Mesendoderm (in vitro differentiated cells): ENCODE measurements at regions not wholly inside any gene's neighbourhood (a gene's known extent, or its start where the extent isn't known, plus 50 kb on each side); places are given as distances from the start of the nearest gene placed in this dataset.

Source experiments
- DNase-seq: peaks from one replicate; pipeline ENCODE4 v3.0.0; 2013
- H2AK5ac ChIP-seq: 2 replicates; pipeline ENCODE4 v1.6.1; 2013; ENCODE audit warnings: low read length, inconsistent platforms
- H2BK120ac ChIP-seq: 2 replicates; pipeline ENCODE4 v1.6.1; 2013; ENCODE audit warnings: low read depth, mild to moderate bottlenecking, low read length, moderate library complexity, mixed read lengths
- H2BK15ac ChIP-seq: replicated peaks from 2 replicates; pipeline ENCODE4 v1.6.1; 2013; ENCODE audit warnings: low read depth, mild to moderate bottlenecking, moderate library complexity
- H2BK5ac ChIP-seq: 2 replicates; pipeline ENCODE4 v1.6.1; 2013; ENCODE audit warnings: low read length, inconsistent platforms
- H3K18ac ChIP-seq: 2 replicates; pipeline ENCODE4 v1.6.1; 2013; ENCODE audit warnings: mild to moderate bottlenecking, low read length, mixed read lengths
- H3K23ac ChIP-seq: one replicate; pipeline ENCODE4 v1.6.1; 2013; ENCODE audit warnings: low read length
- H3K27ac ChIP-seq: 2 replicates; pipeline ENCODE4 v1.5.1; 2013; ENCODE audit warnings: low read depth, mild to moderate bottlenecking, inconsistent platforms, low read length, moderate library complexity
- H3K27me3 ChIP-seq: 2 replicates; pipeline ENCODE4 v1.6.1; 2013; ENCODE audit warnings: low read length, control low read depth, mild to moderate bottlenecking, inconsistent platforms; ENCODE audit not compliant: insufficient read depth, poor library complexity
- H3K36me3 ChIP-seq: 2 replicates; pipeline ENCODE4 v1.6.1; 2013; ENCODE audit warnings: low read length, inconsistent platforms; ENCODE audit not compliant: control insufficient read depth, insufficient read depth
- H3K4ac ChIP-seq: one replicate; pipeline ENCODE4 v1.6.1; 2013; ENCODE audit warnings: low read depth, mild to moderate bottlenecking, low read length, moderate library complexity
- H3K4me1 ChIP-seq: 2 replicates; pipeline ENCODE4 v1.6.1; 2013; ENCODE audit warnings: low read depth, low read length, inconsistent platforms; ENCODE audit not compliant: control insufficient read depth
- H3K4me2 ChIP-seq: 2 replicates; pipeline ENCODE4 v1.6.1; 2013; ENCODE audit warnings: low read length
- H3K4me3 ChIP-seq: 2 replicates; pipeline ENCODE4 v1.5.1; 2013; ENCODE audit warnings: mild to moderate bottlenecking, low read length
- H3K56ac ChIP-seq: one replicate; pipeline ENCODE4 v1.6.1; 2013; ENCODE audit warnings: low read length
- H3K79me1 ChIP-seq: 2 replicates; pipeline ENCODE4 v1.6.1; 2013; ENCODE audit warnings: low read length, inconsistent platforms
- H3K79me2 ChIP-seq: 2 replicates; pipeline ENCODE4 v1.6.1; 2013; ENCODE audit warnings: mild to moderate bottlenecking, low read length; ENCODE audit not compliant: control insufficient read depth, insufficient read depth
- H3K9ac ChIP-seq: 2 replicates; pipeline ENCODE4 v1.6.1; 2013; ENCODE audit warnings: low read length, inconsistent platforms
- H4K5ac ChIP-seq: one replicate; pipeline ENCODE4 v1.6.1; 2013; ENCODE audit warnings: low read length
- H4K8ac ChIP-seq: one replicate; pipeline ENCODE4 v1.6.1; 2013; ENCODE audit warnings: low read depth, mild to moderate bottlenecking, control low read depth, low read length, moderate library complexity
- WGBS: extraction: QIAGEN DNeasy Blood & Tissue Kit; methylation state at CpG from one replicate; pipeline ENCODE4 v1.1.7; 2013; ENCODE audit warnings: low lambda C conversion rate, missing lambda C conversion rate; ENCODE audit not compliant: insufficient coverage; ENCODE audit errors: extremely low coverage; 5-methylcytosine and 5-hydroxymethylcytosine counted together

DNA sequence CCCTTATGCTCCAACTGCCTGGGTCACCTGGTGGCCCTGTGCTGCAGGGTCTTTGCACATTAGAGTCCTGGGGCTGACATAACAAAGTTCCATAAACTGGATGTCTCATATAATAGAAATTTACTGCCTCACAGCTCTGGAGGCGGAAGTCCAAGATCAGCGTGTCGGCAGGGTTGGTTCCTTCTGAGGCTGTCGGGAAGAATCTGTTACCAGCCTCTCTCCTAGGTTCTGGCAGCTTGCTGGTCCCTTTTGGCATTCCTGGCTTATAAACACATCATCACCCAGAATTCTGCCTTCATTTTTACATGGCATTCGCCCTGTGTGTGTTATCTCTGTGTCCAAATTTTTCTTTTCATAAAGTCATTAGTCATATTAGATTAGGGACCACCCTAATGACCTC is 170.5 kb downstream of the NDUFA10 start:
- H3K27me3 ChIP-seq, result no peaks in the 10 kb centered on the region
- no peak overlapping the region for H3K27ac ChIP-seq
- no peaks in the 10 kb centered on the region for H3K4me1 ChIP-seq
- H3K79me1 ChIP-seq, result no peaks in the 10 kb centered on the region
- H2BK120ac ChIP-seq, result no peak overlapping the region
- no CpG with 5 or more reads among the region's 5 CpGs for WGBS
- no peak for DNase-seq
- H3K4me2 ChIP-seq, result no peak overlapping the region
- no peak overlapping the region for H3K23ac ChIP-seq
- H2BK5ac ChIP-seq, result no peak overlapping the region
- H3K4me3 ChIP-seq, result no peak overlapping the region
- H2AK5ac ChIP-seq, result no peak overlapping the region
- no peak overlapping the region for H4K8ac ChIP-seq
- H3K18ac ChIP-seq, result no peak overlapping the region
- no peak overlapping the region for H3K9ac ChIP-seq
- H3K4ac ChIP-seq, result no peak overlapping the region
- no peak overlapping the region for H2BK15ac ChIP-seq
- H3K79me2 ChIP-seq, result no peaks in the 10 kb centered on the region
- no peak overlapping the region for H3K56ac ChIP-seq
- H3K36me3 ChIP-seq, result no peaks in the 10 kb centered on the region
- no peak overlapping the region for H4K5ac ChIP-seq

- Histone ChIP-seq H3K79me1 (no peaks in the 10 kb centered on the region), H3K18ac (no peak overlapping the region), H3K4me3 (no peak overlapping the region), H4K5ac (no peak overlapping the region), H2BK5ac (no peak overlapping the region), H2BK120ac (no peak overlapping the region), H3K27me3 (no peaks in the 10 kb centered on the region), H3K79me2 (no peaks in the 10 kb centered on the region), H3K23ac (no peak overlapping the region), H3K4ac (no peak overlapping the region), H4K8ac (no peak overlapping the region), H3K27ac (no peak overlapping the region), H2AK5ac (no peak overlapping the region), H3K56ac (no peak overlapping the region), H3K4me2 (no peak overlapping the region), H3K36me3 (no peaks in the 10 kb centered on the region), H2BK15ac (no peak overlapping the region), H3K4me1 (no peaks in the 10 kb centered on the region), H3K9ac (no peak overlapping the region)
- DNase-seq, result no peak
- no CpG with 5 or more reads among the region's 8 CpGs for WGBS
Measured at GRCh38 chr2:239853706-239854327, 171.3 kb downstream of the NDUFA10 start.

DNA sequence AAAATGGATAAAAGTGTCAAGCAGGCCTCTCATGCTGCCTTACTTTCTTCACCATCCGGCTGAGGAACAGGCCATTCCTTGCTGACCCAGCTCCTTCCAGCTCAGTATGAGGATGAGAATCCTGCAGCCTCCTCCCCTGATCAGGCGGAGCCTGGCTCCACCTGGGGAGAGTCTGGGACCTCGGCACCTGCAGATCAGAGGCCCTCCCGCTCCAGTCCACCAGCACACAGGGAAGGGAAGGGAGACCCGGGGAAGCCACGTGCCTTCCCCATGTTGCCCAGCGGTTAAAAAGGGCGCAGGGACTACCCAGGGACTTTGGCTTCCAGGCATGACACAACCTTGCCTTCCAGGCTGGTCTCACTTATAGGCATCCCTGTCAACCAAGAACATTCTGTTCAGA is 172.0 kb downstream of the NDUFA10 start:
- H2BK5ac ChIP-seq, result no peak overlapping the region
- H3K4me1 ChIP-seq, result no peaks in the 10 kb centered on the region
- no peak overlapping the region for H3K4me2 ChIP-seq
- no peak overlapping the region for H3K4me3 ChIP-seq
- H2BK15ac ChIP-seq, result no peak overlapping the region
- no peaks in the 10 kb centered on the region for H3K79me1 ChIP-seq
- no peak overlapping the region for H4K8ac ChIP-seq
- no peak overlapping the region for H3K56ac ChIP-seq
- no peak overlapping the region for H3K23ac ChIP-seq
- no peak for DNase-seq
- H3K79me2 ChIP-seq, result no peaks in the 10 kb centered on the region
- H3K9ac ChIP-seq, result no peak overlapping the region
- no CpG with 5 or more reads among the region's 8 CpGs for WGBS
- H2BK120ac ChIP-seq, result no peak overlapping the region
- no peaks in the 10 kb centered on the region for H3K36me3 ChIP-seq
- no peak overlapping the region for H3K18ac ChIP-seq
- H3K4ac ChIP-seq, result no peak overlapping the region
- H3K27ac ChIP-seq, result no peak overlapping the region
- no peaks in the 10 kb centered on the region for H3K27me3 ChIP-seq
- no peak overlapping the region for H4K5ac ChIP-seq
- no peak overlapping the region for H2AK5ac ChIP-seq

DNA sequence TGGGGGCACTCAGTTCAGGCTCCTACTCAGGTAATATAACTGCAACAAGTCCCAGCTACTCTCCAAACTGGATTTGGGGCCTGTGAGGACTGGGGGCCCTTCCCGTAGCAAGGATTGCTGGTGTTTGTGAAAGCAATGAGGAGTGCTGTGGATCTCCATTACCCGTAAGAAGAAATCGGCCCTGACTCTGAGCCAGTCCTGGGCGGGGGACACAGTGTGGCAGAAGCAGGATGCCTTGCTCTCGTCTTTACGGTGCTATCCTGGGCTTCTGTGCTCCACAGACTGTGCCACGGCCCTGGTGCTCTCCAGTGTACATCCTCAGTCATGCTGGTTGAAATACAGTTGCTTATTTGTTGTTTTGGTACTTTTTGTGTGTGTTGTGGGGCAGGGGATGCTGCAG is 172.9 kb downstream of the NDUFA10 start:
- WGBS, result no CpG with 5 or more reads among the region's 7 CpGs
- no peaks in the 10 kb centered on the region for H3K36me3 ChIP-seq
- no peak overlapping the region for H3K4me3 ChIP-seq
- no peak overlapping the region for H2AK5ac ChIP-seq
- H4K5ac ChIP-seq, result no peak overlapping the region
- H3K79me1 ChIP-seq, result no peaks in the 10 kb centered on the region
- H3K4me1 ChIP-seq, result no peaks in the 10 kb centered on the region
- no peak overlapping the region for H3K9ac ChIP-seq
- H3K56ac ChIP-seq, result no peak overlapping the region
- no peak overlapping the region for H2BK15ac ChIP-seq
- no peak for DNase-seq
- no peak overlapping the region for H3K4me2 ChIP-seq
- H3K27me3 ChIP-seq, result no peaks in the 10 kb centered on the region
- H3K27ac ChIP-seq, result no peak overlapping the region
- H2BK5ac ChIP-seq, result no peak overlapping the region
- H3K79me2 ChIP-seq, result no peaks in the 10 kb centered on the region
- H3K23ac ChIP-seq, result no peak overlapping the region
- no peak overlapping the region for H2BK120ac ChIP-seq
- no peak overlapping the region for H4K8ac ChIP-seq
- H3K18ac ChIP-seq, result no peak overlapping the region
- no peak overlapping the region for H3K4ac ChIP-seq

DNA sequence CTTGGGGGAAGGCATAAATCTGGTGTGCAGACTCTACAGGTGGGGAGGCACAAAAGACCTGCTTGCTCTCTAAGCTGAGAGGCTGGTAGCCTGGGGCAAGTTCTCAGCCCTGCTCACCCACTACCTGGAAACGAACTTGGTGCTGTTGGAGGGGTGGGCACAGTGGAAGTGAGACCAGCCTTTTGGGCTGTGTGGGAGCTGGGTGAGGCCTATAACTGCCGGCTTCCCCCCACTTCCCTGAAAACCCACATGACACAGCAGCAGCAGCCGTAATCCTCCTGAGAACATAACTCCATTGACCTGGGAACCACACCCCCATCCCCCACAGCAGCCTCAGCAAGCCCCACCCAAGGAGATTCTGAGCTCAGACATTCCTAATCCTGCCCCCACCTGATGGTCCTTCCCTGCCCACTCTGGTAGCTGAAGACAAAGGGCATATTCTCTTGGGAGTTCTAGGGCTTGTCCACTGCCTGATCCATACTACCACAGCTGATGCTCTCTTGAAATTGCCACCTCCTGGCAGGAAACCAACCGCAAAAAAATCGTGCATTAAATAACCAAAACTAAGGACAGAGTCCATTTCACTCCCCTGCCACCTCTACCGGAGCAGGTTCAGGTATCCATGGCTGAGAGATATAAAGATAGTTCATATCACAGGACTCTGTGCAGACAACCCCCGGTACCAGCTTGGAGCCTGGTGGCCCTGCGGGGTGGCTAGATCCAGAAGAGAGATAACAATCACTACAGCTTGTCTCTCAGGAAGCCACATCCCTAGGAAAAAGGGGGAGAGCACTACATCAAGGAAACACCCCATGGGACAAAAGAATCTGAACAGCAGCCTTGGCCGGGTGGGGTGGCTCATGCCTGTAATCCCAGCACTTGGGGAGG is 178.1 kb downstream of the NDUFA10 start:
- H3K79me2 ChIP-seq, result no peaks in the 10 kb centered on the region
- H2BK15ac ChIP-seq, result no peak overlapping the region
- no peak overlapping the region for H3K4me3 ChIP-seq
- H2BK120ac ChIP-seq, result no peak overlapping the region
- H3K27me3 ChIP-seq, result no peaks in the 10 kb centered on the region
- H3K23ac ChIP-seq, result no peak overlapping the region
- no peak overlapping the region for H3K4ac ChIP-seq
- no peak overlapping the region for H4K8ac ChIP-seq
- H3K4me2 ChIP-seq, result no peak overlapping the region
- no peak overlapping the region for H3K18ac ChIP-seq
- no peaks in the 10 kb centered on the region for H3K36me3 ChIP-seq
- H3K27ac ChIP-seq, result no peak overlapping the region
- no peak overlapping the region for H3K9ac ChIP-seq
- H3K79me1 ChIP-seq, result no peaks in the 10 kb centered on the region
- no peak for DNase-seq
- H2AK5ac ChIP-seq, result no peak overlapping the region
- no peak overlapping the region for H2BK5ac ChIP-seq
- H4K5ac ChIP-seq, result no peak overlapping the region
- no peaks in the 10 kb centered on the region for H3K4me1 ChIP-seq
- no CpG with 5 or more reads among the region's 9 CpGs for WGBS
- H3K56ac ChIP-seq, result no peak overlapping the region
